H1 (cell line): ENCODE measurements at regions not wholly inside any gene's neighbourhood (a gene's known extent, or its start where the extent isn't known, plus 50 kb on each side); places are given as distances from the start of the nearest gene placed in this dataset.
"Not testable (repeated sequence)": the region's sequence is repeated elsewhere in the genome, so short reads cannot be mapped to it uniquely, and the experiment has no call there.

Experiments
- POLR2A ChIP-seq, 2 experiments: IDR thresholded peaks; 1 replicate in 1 of 2; 2 replicates in 1 of 2; pipeline ENCODE4 v1.6.1; 2011; ENCODE audit warnings: low read depth in 2 of 2, low read length in 2 of 2, mild to moderate bottlenecking in 2 of 2; ENCODE audit errors: control extremely low read depth in 1 of 2
- SP2 ChIP-seq: IDR thresholded peaks from 2 replicates; pipeline ENCODE4 v1.6.1; 2012; ENCODE audit warnings: mild to moderate bottlenecking, low read length, inconsistent platforms
- TAF1 ChIP-seq: IDR thresholded peaks from 2 replicates; pipeline ENCODE4 v1.6.1; 2011; ENCODE audit warnings: mild to moderate bottlenecking, low read depth, low read length
- TF ChIP-seq, protein P1 (sequence below): IDR thresholded peaks from 2 replicates; pipeline ENCODE4 v1.6.1; 2011; ENCODE audit warnings: low read length, improper control_type of control experiment
- TF ChIP-seq, protein P2 (sequence below), 3 experiments: IDR thresholded peaks; 1 replicate in 2 of 3; 2 replicates in 1 of 3; pipeline versions ENCODE4 v1.5.1 to v1.6.1; 2011; ENCODE audit warnings: low read length in 3 of 3, mild to moderate bottlenecking in 3 of 3, inconsistent platforms in 2 of 3, low read depth in 1 of 3, moderate library complexity in 1 of 3; ENCODE audit not compliant: insufficient read depth in 1 of 3; ENCODE audit errors: control extremely low read depth in 1 of 3

DNA sequence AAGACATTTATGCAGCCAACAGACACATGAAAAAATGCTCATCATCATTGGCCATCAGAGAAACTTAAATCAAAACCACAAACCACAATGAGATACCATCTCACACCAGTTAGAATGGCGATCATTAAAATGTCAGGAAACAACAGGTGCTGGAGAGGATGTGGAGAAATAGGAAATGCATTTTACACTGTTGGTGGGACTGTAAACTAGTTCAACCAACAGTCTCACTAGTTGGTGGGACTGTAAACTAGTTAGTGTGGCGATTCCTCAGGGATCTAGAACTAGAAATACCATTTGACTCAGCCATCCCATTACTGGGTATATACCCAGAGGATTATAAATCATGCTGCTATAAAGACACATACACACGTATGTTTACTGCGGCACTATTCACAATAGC lies 518.8 kb downstream of the MMUT start:
- TF ChIP-seq, protein P1, sequence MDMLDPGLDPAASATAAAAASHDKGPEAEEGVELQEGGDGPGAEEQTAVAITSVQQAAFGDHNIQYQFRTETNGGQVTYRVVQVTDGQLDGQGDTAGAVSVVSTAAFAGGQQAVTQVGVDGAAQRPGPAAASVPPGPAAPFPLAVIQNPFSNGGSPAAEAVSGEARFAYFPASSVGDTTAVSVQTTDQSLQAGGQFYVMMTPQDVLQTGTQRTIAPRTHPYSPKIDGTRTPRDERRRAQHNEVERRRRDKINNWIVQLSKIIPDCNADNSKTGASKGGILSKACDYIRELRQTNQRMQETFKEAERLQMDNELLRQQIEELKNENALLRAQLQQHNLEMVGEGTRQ = not testable (repeated sequence)
- not testable (repeated sequence) for TF ChIP-seq SP2; TAF1; POLR2A (IDR thresholded peaks at IDR 0.05; ENCODE audit: control extremely low read depth in 1 of 2, low read depth in 2 of 2, low read length in 2 of 2)
- TF ChIP-seq, protein P2, sequence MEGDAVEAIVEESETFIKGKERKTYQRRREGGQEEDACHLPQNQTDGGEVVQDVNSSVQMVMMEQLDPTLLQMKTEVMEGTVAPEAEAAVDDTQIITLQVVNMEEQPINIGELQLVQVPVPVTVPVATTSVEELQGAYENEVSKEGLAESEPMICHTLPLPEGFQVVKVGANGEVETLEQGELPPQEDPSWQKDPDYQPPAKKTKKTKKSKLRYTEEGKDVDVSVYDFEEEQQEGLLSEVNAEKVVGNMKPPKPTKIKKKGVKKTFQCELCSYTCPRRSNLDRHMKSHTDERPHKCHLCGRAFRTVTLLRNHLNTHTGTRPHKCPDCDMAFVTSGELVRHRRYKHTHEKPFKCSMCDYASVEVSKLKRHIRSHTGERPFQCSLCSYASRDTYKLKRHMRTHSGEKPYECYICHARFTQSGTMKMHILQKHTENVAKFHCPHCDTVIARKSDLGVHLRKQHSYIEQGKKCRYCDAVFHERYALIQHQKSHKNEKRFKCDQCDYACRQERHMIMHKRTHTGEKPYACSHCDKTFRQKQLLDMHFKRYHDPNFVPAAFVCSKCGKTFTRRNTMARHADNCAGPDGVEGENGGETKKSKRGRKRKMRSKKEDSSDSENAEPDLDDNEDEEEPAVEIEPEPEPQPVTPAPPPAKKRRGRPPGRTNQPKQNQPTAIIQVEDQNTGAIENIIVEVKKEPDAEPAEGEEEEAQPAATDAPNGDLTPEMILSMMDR (IDR thresholded peaks at IDR 0.05; ENCODE audit: control extremely low read depth in 1 of 3, insufficient read depth in 1 of 3, low read depth in 1 of 3, low read length in 3 of 3) = not testable (repeated sequence)
